GM12875 (cell line): ENCODE measurements at regions not wholly inside any gene's neighbourhood (a gene's known extent, or its start where the extent isn't known, plus 50 kb on each side); places are given as distances from the start of the nearest gene placed in this dataset.

Experiments
- H3K4me3 ChIP-seq: one replicate; pipeline ENCODE4 v1.5.1; 2011; ENCODE audit warnings: low read depth, low read length, control low read depth
- TF ChIP-seq, protein P1 (sequence below): IDR thresholded peaks from 2 replicates; pipeline ENCODE4 v1.5.1; 2011; ENCODE audit warnings: low read depth, mild to moderate bottlenecking, control low read depth, inconsistent platforms, low read length, moderate library complexity, borderline replicate concordance; ENCODE audit not compliant: insufficient read depth

DNA sequence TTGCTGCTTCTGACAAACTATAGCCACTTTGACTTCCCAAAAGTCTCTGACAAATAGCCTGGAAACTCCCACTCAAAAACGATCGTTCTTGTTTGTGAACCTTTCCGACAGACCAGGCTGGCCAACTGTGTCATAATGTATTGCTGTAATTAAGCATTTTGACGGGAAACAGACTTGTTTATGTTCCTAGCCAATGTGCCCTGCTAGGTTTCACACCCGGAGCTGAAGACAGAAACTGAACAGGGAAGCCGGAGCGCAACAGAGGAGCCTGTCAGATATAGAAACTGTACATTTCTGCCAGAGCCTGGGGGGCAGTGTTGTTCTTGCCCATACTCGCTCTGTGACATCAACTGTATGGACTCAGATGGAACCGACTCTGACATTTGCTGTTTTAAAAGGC, 55.3 kb upstream of the C7orf33 start:
- TF ChIP-seq, protein P1, sequence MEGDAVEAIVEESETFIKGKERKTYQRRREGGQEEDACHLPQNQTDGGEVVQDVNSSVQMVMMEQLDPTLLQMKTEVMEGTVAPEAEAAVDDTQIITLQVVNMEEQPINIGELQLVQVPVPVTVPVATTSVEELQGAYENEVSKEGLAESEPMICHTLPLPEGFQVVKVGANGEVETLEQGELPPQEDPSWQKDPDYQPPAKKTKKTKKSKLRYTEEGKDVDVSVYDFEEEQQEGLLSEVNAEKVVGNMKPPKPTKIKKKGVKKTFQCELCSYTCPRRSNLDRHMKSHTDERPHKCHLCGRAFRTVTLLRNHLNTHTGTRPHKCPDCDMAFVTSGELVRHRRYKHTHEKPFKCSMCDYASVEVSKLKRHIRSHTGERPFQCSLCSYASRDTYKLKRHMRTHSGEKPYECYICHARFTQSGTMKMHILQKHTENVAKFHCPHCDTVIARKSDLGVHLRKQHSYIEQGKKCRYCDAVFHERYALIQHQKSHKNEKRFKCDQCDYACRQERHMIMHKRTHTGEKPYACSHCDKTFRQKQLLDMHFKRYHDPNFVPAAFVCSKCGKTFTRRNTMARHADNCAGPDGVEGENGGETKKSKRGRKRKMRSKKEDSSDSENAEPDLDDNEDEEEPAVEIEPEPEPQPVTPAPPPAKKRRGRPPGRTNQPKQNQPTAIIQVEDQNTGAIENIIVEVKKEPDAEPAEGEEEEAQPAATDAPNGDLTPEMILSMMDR, result 0 out of 2 replicates have a peak, but pooled peaks have one; percentile 13
- H3K4me3 ChIP-seq, result no peak overlapping the region

DNA sequence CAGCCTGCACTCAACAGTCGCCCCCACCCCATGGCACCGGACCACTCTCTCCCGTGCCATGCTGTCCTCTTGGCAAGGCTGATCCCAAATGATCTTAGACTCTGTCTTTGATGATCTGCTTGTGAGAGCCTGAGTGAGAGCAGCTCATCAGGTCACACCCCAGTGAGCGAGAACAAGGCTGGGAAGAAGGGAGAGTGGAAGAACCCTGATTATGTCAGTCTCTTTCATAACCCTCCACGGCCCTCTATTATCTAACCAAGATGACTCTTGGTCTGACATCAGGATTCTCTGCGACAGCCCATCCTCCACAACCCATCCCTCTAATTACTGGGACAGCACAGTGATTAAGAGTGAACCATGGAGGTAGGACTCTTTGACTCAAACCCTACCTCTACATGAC, 53.1 kb upstream of the C7orf33 start:
- TF ChIP-seq, protein P1, result no peak
- no peak overlapping the region for H3K4me3 ChIP-seq

DNA sequence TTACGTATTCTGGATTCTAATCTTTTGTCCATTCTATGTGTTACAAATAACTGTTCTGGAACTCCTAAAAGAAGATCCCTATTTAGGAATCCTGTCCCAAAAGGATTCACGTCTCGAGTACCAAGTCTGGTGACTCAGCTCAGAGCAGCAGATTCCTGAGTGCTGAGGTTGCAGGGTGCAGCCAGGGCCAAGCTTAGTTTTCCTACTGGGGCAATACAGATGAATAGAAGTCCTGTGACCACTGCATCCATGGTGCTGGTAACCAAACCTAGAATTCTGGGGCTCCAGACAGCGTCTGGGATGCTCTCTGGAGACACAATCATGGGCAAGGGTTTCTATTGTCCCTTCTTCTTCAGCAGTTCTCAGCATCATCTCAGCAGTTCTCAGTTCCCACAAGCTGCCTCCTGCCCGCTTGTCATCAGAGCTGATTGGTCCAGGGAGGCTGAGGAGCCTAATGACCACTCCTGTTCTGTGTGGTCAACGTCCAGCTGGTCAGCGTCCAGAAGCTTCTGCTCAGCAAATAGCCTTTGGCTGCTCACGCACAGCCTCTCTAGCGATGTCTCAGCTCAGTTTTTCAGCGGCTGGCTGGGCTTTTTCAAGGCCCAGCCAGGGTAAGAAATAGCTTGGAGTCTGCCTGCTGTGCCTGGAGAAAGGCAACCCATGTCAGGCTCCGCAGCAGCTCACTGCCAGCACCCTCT, 50.4 kb upstream of the C7orf33 start:
- no peak overlapping the region for H3K4me3 ChIP-seq
- TF ChIP-seq, protein P1, result no peak
